ENCODE measurements at regions not wholly inside any gene's neighbourhood (a gene's known extent, or its start where the extent isn't known, plus 50 kb on each side); places are given as distances from the start of the nearest gene placed in this dataset.

GRCh38 chr7:117929237-117929636 is 56.0 kb upstream of the CTTNBP2 start:
- no peak for DNase-seq

GRCh38 chr7:117931314-117931713 is 58.1 kb upstream of the CTTNBP2 start:
- DNase-seq: no peak

- no peak for DNase-seq
Measured at GRCh38 chr7:117937049-117937752, 64.0 kb upstream of the CTTNBP2 start.

GRCh38 chr7:117937753-117938483 is 64.7 kb upstream of the CTTNBP2 start:
- DNase-seq: no peak

- no peak for DNase-seq
Measured at GRCh38 chr7:117941138-117941810, 68.0 kb upstream of the CTTNBP2 start.

- DNase-seq: no peak
Measured at GRCh38 chr7:117942780-117943179, 69.5 kb upstream of the CTTNBP2 start.

GRCh38 chr7:117944886-117945285 is 71.6 kb upstream of the CTTNBP2 start:
- DNase-seq: no peak

- DNase-seq: no peak
Measured at GRCh38 chr7:117946151-117946633, 73.0 kb upstream of the CTTNBP2 start.

- DNase-seq: no peak
Measured at GRCh38 chr7:117949232-117949631, 76.0 kb upstream of the CTTNBP2 start.

GRCh38 chr7:117950601-117951260 is 77.5 kb upstream of the CTTNBP2 start:
- no peak for DNase-seq

GRCh38 chr7:117951285-117951684 is 78.0 kb upstream of the CTTNBP2 start:
- DNase-seq: no peak

GRCh38 chr7:117951691-117952280 is 78.5 kb upstream of the CTTNBP2 start:
- no peak for DNase-seq

GRCh38 chr7:117955046-117955445 is 81.8 kb upstream of the CTTNBP2 start:
- DNase-seq: no peak

GRCh38 chr7:117960351-117960750 is 87.1 kb upstream of the CTTNBP2 start:
- no peak for DNase-seq

- no peak for DNase-seq
Measured at GRCh38 chr7:117961235-117961634, 88.0 kb upstream of the CTTNBP2 start.

GRCh38 chr7:117962366-117962994 is 89.2 kb upstream of the CTTNBP2 start:
- DNase-seq: no peak

GRCh38 chr7:117963264-117964197 is 90.3 kb upstream of the CTTNBP2 start:
- no peak for DNase-seq

GRCh38 chr7:117970801-117971200 is 97.6 kb upstream of the CTTNBP2 start:
- DNase-seq: no peak

- DNase-seq: no peak
Measured at GRCh38 chr7:117971556-117972244, 98.5 kb upstream of the CTTNBP2 start.

- DNase-seq: no peak
Measured at GRCh38 chr7:117972606-117973005, 99.4 kb upstream of the CTTNBP2 start.

- no peak for DNase-seq
Measured at GRCh38 chr7:117973975-117974374, 100.7 kb upstream of the CTTNBP2 start.
